ENCODE measurements at regions not wholly inside any gene's neighbourhood (a gene's known extent, or its start where the extent isn't known, plus 50 kb on each side); places are given as distances from the start of the nearest gene placed in this dataset.

DNA sequence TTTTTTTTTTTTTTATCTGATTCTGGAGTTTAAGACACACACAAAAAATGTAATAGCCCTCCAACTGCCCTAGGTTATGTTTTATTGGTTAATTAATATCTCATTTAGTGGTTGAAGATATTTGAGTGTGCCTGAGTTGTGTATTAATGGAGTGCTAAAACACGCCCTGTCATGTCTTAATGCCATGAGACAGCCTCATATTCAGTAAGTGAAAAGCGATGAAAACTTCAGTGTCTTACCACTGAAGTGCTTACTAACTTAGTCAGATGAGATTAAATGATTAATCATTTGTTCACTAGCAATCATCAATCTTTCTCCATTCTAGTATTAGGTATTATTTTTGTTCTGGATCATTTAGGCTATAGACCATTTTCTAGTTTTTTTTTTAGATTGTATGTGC, 544.7 kb upstream of the ROBO2 start:
- H3K27ac ChIP-seq = no peak overlapping the region
- H3K9me3 ChIP-seq (ENCODE audit: low read depth) = no peaks in the 10 kb centered on the region
- TF ChIP-seq, protein P1, sequence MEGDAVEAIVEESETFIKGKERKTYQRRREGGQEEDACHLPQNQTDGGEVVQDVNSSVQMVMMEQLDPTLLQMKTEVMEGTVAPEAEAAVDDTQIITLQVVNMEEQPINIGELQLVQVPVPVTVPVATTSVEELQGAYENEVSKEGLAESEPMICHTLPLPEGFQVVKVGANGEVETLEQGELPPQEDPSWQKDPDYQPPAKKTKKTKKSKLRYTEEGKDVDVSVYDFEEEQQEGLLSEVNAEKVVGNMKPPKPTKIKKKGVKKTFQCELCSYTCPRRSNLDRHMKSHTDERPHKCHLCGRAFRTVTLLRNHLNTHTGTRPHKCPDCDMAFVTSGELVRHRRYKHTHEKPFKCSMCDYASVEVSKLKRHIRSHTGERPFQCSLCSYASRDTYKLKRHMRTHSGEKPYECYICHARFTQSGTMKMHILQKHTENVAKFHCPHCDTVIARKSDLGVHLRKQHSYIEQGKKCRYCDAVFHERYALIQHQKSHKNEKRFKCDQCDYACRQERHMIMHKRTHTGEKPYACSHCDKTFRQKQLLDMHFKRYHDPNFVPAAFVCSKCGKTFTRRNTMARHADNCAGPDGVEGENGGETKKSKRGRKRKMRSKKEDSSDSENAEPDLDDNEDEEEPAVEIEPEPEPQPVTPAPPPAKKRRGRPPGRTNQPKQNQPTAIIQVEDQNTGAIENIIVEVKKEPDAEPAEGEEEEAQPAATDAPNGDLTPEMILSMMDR (IDR thresholded peaks at IDR 0.05; ENCODE audit: low read depth, low read length) = no peak
- no peaks in the 10 kb centered on the region for H3K36me3 ChIP-seq
- H3K4me3 ChIP-seq = no peak overlapping the region
- no peaks in the 10 kb centered on the region for H3K4me1 ChIP-seq (ENCODE audit: low read depth)
- no peaks in the 10 kb centered on the region for H3K27me3 ChIP-seq
- no peak for DNase-seq (ENCODE audit: low read depth in 1 of 2, low spot score in 1 of 2)

DNA sequence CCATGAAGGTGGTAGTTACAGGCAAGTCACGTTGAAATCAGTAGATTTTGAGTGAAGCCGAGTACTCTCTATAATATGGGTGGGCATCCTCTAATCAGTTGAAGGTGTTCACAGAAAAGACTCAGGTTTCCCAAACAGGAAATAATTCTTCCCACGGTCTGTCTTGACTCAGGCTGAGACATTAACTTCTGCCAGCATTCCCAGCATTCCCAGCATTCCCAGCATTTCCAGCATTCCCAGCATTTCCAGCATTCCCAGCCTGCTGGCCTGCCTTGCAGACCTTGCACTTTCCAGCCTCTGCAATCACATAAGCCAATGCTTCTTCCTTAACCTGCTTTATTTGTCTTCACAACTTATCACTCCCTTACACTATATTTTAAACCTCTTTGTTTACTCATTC, 542.3 kb upstream of the ROBO2 start:
- TF ChIP-seq, protein P1 (IDR thresholded peaks at IDR 0.05; ENCODE audit: low read depth, low read length) = no peak
- no peaks in the 10 kb centered on the region for H3K4me1 ChIP-seq (ENCODE audit: low read depth)
- no peak for DNase-seq (ENCODE audit: low read depth in 1 of 2, low spot score in 1 of 2)
- no peaks in the 10 kb centered on the region for H3K27me3 ChIP-seq
- H3K27ac ChIP-seq = no peak overlapping the region
- H3K4me3 ChIP-seq = no peak overlapping the region
- no peaks in the 10 kb centered on the region for H3K9me3 ChIP-seq (ENCODE audit: low read depth)
- H3K36me3 ChIP-seq = no peaks in the 10 kb centered on the region

DNA sequence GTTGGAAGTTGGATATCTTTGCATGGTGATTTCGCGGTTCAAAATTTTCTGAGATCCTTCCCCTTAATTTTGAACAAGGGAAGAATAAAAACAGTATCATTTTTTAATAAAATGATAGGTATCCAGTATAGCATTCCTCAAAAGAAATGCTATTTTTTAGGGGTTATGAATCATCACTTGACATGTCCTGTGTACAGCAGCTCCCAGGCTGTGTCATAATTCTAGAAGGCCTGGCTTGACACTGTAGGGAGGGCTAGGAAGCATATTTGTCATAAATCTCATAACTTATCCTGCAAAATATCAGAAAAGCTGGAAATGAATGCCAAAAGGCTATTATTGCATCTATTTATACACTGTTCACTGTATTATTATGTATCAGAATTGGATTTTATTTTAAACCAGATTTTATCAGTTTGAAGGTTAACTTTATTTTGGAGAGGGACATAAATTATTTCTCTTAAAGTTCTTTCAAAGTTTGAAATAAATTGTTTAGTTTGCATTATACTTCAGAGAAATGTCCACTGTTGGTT, 539.1 kb upstream of the ROBO2 start:
- DNase-seq (ENCODE audit: low read depth in 1 of 2, low spot score in 1 of 2) = no peak
- Histone ChIP-seq H3K4me1 (ENCODE audit: low read depth) (no peaks in the 10 kb centered on the region), H3K36me3 (no peaks in the 10 kb centered on the region), H3K9me3 (ENCODE audit: low read depth) (no peaks in the 10 kb centered on the region), H3K4me3 (no peak overlapping the region), H3K27ac (no peak overlapping the region), H3K27me3 (no peaks in the 10 kb centered on the region)
- TF ChIP-seq, protein P1 (IDR thresholded peaks at IDR 0.05; ENCODE audit: low read depth, low read length) = no peak

DNA sequence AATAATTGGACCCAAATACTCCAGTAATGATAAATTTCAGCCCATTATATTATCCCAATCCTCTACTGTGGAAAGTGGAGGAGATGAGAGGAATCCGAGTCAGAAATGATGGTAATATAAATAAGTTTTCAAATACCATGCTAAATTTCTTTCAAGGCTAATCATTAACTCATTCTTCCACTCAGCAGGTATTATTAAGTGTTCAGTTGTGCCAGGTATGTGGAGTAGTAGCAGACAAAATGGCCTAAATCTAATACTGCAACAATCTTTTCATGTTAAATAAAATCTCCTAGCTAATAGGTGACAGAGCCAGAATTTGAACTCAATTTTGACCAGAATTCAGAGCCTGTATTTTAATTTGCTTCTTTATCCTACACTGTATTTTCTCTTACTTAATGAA, 538.6 kb upstream of the ROBO2 start:
- no peak overlapping the region for H3K4me3 ChIP-seq
- TF ChIP-seq, protein P1 (IDR thresholded peaks at IDR 0.05; ENCODE audit: low read depth, low read length) = no peak
- no peak for DNase-seq (ENCODE audit: low read depth in 1 of 2, low spot score in 1 of 2)
- no peaks in the 10 kb centered on the region for H3K4me1 ChIP-seq (ENCODE audit: low read depth)
- no peaks in the 10 kb centered on the region for H3K36me3 ChIP-seq
- H3K9me3 ChIP-seq (ENCODE audit: low read depth) = no peaks in the 10 kb centered on the region
- no peaks in the 10 kb centered on the region for H3K27me3 ChIP-seq
- H3K27ac ChIP-seq = no peak overlapping the region

DNA sequence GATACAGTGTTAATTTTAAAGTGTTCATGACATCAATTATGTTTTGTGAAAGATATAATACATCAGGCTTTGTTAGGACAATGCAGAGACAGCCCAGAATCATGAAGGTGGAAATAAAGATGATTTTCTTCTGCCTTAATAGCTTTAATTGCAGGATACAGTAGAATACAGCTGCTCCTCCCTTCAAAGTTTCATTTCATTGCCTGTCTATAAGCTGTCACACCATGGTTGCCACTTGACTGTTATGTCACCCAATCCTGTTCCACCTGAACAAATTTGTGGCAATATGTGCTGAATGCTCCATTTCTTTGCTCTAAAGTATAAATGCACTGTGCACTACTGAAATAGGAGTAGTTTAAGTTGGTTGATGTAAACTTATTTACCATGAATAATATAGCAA, 537.8 kb upstream of the ROBO2 start:
- no peaks in the 10 kb centered on the region for H3K36me3 ChIP-seq
- no peak overlapping the region for H3K4me3 ChIP-seq
- H3K9me3 ChIP-seq (ENCODE audit: low read depth) = no peaks in the 10 kb centered on the region
- H3K27ac ChIP-seq = no peak overlapping the region
- no peaks in the 10 kb centered on the region for H3K4me1 ChIP-seq (ENCODE audit: low read depth)
- DNase-seq (ENCODE audit: low read depth in 1 of 2, low spot score in 1 of 2) = no peak
- no peaks in the 10 kb centered on the region for H3K27me3 ChIP-seq
- TF ChIP-seq, protein P1 (IDR thresholded peaks at IDR 0.05; ENCODE audit: low read depth, low read length) = no peak

Measured in cardiac muscle cell (in vitro differentiated cells and primary cell).